NCI-H1417 (cell line): ENCODE measurements at regions not wholly inside any gene's neighbourhood (a gene's known extent, or its start where the extent isn't known, plus 50 kb on each side); places are given as distances from the start of the nearest gene placed in this dataset.
A peak's percentile ranks its signal among the peaks of the same experiment; 100 is the strongest.
"Not testable (repeated sequence)": the region's sequence is repeated elsewhere in the genome, so short reads cannot be mapped to it uniquely, and the experiment has no call there.

Source experiments
- DNase-seq, 3 experiments: peaks; one replicate each; lab custom pipeline; 2025; lab: John Stamatoyannopoulos, UW

GRCh38 chr1:163571950-163572349, 250.2 kb downstream of the NUF2 start:
- DNase-seq = no peak

- DNase-seq = no peak
Measured at GRCh38 chr1:163574119-163574518, 252.4 kb downstream of the NUF2 start.

GRCh38 chr1:163580926-163581325, 259.2 kb downstream of the NUF2 start:
- DNase-seq = no peak

- DNase-seq = no peak
Measured at GRCh38 chr1:163583661-163584181, 262.0 kb downstream of the NUF2 start.

- no peak for DNase-seq
Measured at GRCh38 chr1:163585796-163586195, 264.0 kb downstream of the NUF2 start.

GRCh38 chr1:163588796-163589195, 267.0 kb downstream of the NUF2 start:
- DNase-seq = no peak

- DNase-seq = no peak
Measured at GRCh38 chr1:163589735-163590134, 268.0 kb downstream of the NUF2 start.

GRCh38 chr1:163591131-163591530, 269.4 kb downstream of the NUF2 start:
- peak in 1 of 3 experiments; percentile 21 for DNase-seq

GRCh38 chr1:163592623-163593022, 270.9 kb downstream of the NUF2 start:
- DNase-seq = not testable (repeated sequence)

GRCh38 chr1:163596106-163596505, 274.4 kb downstream of the NUF2 start:
- not testable (repeated sequence) for DNase-seq

GRCh38 chr1:163596541-163597258, 274.9 kb downstream of the NUF2 start:
- peak in 1 of 3 experiments; percentile 22 for DNase-seq

GRCh38 chr1:163604321-163604720, 282.6 kb downstream of the NUF2 start:
- no peak for DNase-seq

GRCh38 chr1:163604896-163605295, 283.1 kb downstream of the NUF2 start:
- DNase-seq = no peak

- DNase-seq = no peak
Measured at GRCh38 chr1:163608979-163609378, 287.2 kb downstream of the NUF2 start.

GRCh38 chr1:163609858-163610257, 288.1 kb downstream of the NUF2 start:
- DNase-seq = no peak

- peak; percentile 46 to 92 (median 69) for DNase-seq
Measured at GRCh38 chr1:163610486-163610885, 288.7 kb downstream of the NUF2 start.

- no peak for DNase-seq
Measured at GRCh38 chr1:163614361-163614760, 292.6 kb downstream of the NUF2 start.

GRCh38 chr1:163628034-163628773, 306.4 kb downstream of the NUF2 start:
- DNase-seq = no peak

GRCh38 chr1:163632269-163632668, 310.5 kb downstream of the NUF2 start:
- no peak for DNase-seq

- no peak for DNase-seq
Measured at GRCh38 chr1:163633366-163633765, 311.6 kb downstream of the NUF2 start.

- DNase-seq = not testable (repeated sequence)
Measured at GRCh38 chr1:163645676-163646075, 323.9 kb downstream of the NUF2 start.

GRCh38 chr1:163650624-163651023, 328.9 kb downstream of the NUF2 start:
- DNase-seq = peak; percentile 31 to 93 (median 69)

- no peak for DNase-seq
Measured at GRCh38 chr1:163652441-163652840, 330.7 kb downstream of the NUF2 start.
